GM21737 (cell line): ENCODE measurements at regions not wholly inside any gene's neighbourhood (a gene's known extent, or its start where the extent isn't known, plus 50 kb on each side); places are given as distances from the start of the nearest gene placed in this dataset.
A peak's percentile ranks its signal among the peaks of the same experiment; 100 is the strongest.

Experiments
- ATAC-seq: cut with Tn5 transposase; IDR thresholded peaks from one replicate; pipeline ENCODE4 v1.9.1; 2021; ENCODE audit warnings: mild to moderate bottlenecking, moderate library complexity; ENCODE audit not compliant: unreplicated experiment

DNA sequence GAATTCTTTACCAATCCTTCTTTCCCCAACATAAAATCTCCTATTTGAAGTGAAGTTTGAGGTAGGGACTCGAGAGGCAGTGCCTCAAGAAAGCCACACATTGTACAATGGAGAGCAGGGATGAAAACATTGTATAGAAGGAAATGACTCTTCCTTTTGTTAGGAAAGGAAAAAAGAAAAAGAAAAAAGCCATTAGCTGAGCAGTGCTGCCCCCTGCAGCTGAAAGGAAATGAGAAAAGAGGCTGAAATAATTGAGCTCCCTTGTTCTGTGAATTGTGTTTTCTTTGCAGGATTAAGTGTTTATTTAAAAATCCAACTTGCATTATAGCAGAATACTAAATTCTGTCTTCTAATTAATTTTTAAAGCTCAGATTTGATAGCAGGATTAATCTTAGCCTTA lies 162.9 kb upstream of the SASH1 start:
- ATAC-seq = no peak

DNA sequence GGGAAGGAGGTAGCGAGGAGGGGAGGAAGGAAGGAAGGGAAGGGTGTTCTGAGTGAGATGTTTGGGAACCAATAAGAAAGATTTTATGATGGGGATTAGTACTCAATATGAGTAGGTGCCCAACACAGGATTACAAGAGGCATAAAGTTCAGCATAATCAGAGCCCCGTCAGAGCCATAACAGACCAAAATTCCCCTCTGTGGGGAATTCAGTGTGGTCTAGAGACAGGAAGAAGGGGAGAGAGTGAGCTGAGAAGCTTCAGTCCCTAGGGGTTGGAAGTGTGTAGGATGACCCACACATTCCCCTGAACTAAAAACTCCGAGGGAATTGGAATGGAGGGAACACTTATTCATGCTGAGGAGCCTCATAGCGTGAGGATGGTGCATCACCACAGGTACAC lies 160.3 kb upstream of the SASH1 start:
- no peak for ATAC-seq

DNA sequence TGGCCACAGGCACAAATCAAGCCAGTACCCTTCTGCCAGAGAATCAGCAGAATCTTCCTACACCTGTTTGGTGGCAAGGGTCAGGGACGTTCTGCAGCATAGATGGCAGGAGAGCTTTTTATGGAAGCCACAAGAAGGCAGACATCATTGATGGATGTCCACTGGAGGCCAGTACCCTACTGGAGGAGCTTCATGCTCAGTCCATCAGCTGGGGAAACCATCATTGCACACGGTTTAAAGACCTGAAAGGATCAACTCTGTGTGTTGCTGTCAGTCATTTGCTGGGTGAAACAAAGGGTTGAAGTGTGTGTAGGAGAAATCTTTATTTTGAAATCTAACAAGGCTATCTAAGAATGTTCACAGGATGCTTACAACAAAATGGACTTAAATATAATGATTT lies 158.9 kb upstream of the SASH1 start:
- ATAC-seq = no peak

DNA sequence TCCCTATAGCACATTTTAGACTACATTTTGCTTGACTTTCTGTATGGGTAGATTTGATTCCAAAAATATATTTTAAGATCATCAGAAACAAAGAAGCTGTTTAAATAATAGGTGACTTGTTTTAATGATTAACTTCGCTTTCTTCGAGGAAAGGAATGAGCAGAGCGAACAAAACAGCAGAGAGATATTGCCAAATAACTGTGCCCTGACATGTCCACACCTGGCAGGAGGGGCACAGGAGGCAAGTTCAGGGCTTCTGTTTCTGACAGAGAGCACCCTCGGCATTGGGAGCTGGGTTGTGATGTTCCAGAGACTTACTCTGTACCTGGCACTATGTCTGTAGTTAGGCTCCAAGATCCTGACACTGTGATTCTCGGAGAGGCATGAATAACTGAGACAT lies 155.7 kb upstream of the SASH1 start:
- ATAC-seq = no peak

DNA sequence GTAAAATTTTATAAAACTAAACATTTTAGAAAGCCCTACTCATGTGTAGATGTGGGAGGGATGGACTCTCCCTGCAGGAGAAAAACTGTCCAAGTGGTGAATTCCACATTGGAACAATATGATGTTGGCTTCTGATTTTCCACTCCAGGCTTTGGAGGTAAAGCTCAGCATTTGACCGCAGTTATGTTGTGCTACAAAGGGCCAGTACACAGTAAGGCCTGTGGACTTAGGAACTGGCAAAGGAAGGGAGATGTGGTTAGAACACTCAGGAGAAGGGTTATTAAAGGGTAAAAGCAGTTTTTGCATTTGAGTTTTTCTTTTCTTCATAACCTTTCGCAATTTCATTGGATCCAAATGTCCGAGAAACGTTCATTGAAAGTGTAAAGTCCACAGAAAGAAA lies 150.3 kb upstream of the SASH1 start:
- ATAC-seq = no peak

DNA sequence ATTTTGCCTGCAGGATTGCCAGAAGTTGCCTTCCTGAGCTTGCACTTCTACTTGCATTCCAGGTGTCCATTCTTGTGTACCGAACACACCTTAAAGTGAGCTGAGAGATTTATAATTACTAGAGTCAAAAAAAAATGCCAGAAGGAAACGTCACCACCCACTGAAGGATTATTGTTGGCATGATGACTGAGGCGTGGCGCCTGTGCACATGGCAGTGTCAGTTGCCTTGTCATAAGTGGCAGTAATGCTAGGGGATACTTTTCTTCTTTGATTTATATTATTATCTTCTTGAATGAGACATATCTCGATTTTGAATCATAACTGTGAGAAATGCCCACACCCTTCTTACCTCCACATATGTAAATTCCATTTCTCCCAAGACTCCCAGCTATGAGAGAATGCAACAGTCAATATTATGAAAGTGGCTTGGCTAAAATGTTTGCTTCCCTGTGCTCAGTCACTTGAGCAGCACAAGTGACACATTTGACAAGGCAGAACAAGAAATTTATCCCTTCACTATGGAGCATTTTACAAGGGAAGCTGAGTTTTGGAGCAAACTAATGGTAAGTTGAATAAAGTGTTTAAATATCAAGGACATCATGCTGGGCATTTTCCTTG lies 149.5 kb upstream of the SASH1 start:
- no peak for ATAC-seq

DNA sequence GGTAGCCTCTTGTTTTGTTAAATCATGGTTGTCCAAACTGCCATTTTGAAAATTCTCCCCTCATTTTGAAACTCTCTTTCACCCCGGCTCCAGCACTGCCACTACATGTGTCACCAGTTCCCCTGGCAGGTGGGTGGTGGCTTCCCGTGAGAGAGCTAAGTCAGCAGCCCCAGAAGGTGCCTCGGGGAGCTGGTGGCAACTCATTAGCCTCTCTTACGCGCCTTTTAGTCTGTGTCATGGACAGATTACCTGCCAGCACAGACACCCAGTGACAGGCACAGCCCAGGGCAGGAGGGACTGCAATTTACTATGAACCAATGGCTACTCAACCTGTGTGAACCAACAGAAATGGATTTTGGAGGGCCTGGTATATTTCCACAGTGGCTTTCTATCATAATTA lies 147.1 kb upstream of the SASH1 start:
- ATAC-seq = no peak

DNA sequence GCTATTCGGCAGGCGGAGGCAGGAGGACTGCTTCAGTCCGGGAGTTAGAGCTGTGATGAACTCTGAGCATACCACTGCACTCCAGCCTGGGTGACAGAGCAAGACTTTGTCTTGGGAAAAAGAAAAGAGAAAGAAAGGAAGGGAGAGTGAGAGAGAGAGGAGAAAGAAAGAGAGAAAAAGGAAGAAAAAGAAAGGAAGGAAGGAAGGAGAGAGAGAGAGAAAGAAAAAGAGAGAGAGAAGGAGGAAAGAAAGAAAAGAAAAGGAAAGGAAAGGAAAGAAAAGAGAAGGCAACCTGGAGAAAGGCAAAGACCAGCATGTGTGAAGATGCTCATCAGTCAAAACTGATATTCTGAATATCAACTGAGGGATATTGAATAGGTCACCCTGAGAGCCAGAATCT lies 143.1 kb upstream of the SASH1 start:
- ATAC-seq = no peak

DNA sequence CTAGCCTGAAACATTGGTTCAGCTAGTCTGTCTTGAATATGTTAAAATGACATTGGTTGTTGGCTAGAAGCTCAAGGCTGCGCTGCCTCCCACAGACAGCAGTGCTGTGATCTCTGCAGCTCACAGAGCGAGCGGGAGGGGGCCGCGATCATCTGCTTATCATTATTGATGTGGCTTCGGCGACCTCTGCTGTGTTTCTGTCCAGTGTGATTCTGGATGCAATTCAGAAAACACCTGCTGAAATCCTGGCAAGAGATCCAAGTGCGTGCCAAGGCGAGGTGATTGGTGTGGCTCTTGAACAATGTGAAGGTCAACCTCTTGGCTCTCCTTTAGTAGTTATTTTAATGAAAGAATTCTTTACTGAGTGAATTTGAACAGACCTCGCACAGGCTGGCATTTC lies 142.3 kb upstream of the SASH1 start:
- no peak for ATAC-seq

DNA sequence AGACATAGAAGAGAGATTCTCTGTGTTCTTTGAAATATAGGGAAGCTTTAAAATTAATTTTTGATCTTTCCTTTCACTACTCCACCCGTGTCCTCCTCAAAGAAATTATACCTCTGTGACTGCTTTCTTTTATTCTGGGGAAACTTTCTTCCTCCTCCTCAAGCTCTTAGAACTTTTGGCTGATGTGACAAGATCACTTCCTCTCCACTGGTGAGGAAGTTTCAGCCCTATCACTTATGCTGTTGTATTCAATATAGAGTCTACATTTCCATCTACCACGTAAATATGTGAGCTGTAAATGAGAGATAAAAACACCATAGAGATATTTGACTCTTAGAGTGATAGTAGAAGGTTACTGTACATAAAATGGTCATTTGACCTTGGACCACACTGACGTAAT lies 141.9 kb upstream of the SASH1 start:
- ATAC-seq = no peak

DNA sequence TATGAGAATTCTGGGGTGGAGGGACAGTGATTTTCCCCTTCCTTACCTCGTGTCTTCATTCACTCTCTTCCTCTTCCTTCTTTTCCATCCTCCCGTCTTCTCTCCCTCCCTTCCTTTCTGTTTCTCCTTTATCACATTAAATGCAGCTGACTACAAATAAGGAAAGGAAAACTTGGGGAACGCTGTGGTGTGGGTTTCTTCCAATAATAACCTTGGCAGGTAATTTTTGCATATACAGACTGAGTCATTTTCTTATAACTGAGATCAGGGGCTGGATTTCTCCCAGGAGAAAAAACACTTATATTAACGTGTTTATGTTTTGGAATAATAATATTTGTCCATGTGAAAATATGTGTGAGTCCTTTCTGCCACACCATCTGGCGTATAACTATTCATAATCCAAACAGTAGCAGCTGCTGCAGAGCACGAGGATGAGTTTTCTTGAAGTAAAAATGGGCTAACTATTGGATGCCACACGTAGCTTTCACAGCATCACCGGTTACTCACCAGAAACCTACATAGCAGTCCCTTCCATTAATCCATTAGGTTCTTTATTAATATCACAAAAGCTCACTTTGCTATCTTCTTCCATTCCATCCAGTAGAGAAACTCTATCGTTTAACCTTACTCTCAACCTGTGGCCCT lies 139.2 kb upstream of the SASH1 start:
- ATAC-seq = no peak

DNA sequence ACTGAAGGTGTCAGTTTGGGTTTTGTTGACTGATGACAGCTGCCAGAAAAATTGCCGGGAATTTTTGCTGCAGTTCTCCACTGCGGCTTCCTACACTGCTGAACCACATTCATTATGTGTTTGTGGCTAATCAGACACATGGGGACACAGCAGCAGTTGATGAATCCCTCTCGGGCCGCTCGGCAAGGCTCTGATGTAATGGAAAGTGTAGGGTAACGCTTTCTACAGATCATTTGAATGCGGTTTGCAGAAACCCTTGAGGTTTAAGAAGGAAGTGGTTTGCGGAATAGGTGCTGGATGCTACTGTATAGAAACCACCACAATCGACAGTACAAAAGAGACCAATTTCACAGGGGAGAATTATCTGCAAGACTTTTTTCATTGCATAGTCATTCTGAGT lies 138.7 kb upstream of the SASH1 start:
- peak; percentile 98 for ATAC-seq

DNA sequence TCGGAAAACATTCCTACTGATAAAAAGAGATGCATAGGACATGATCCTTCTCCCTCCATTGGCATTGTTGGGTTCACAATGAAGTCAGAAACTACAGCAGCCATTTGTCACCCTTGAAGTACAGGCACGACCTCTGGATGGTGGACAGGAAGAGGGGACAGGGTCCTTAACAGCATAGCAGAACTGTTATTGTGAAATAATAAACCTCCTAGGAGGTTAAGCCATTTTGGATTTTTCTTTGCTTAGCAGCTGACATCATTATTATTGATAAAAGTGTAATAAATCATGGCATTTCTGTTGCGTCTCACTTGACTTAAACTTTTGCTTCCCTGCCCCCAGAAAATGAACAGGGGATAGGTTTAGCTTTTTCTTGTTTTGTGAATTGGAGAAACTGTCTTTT lies 134.3 kb upstream of the SASH1 start:
- no peak for ATAC-seq

DNA sequence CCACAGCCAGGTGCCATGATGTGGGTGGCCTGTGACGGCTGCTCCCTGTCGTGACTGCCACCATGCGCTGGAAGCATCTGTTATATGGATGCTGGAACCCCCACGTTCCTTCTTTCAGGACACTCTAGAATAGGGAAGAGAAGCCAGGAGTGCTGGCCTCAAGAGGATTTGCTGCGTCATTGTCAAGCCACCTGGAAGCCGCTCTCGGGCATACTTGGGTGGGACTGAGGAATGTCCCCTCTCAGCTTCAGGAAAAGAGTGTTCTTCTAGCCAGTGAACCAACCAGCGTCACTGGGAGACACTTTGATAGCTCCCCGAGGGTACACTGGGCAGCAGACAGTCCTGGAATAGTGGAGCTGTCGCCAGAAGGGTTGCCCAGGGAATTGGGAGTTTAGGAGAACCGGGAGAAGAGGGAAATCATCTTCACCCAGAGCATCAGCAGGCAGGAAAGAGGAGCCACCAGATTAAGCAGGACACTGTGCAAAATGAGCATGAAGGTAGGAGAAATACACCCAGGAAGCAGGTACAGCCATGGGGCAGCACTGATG lies 130.8 kb upstream of the SASH1 start:
- no peak for ATAC-seq

DNA sequence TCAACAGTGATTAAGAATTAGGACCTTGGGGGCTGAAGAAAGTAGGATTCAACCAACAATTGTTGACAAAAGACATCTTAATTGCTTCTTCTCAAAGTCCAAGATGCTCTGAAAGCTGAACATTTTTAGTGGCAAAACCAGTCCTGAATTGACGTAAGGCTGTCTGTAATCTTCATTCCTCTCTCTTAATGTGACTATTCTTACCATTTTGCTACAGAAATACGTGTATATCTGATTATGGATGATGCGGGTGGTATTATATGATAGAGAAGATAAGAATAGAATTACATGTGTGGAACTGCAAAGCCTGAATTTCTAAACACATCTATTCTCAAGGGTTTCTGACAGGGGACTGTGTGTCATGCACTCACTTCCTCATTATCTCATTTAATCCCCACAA lies 130.3 kb upstream of the SASH1 start:
- ATAC-seq = no peak

DNA sequence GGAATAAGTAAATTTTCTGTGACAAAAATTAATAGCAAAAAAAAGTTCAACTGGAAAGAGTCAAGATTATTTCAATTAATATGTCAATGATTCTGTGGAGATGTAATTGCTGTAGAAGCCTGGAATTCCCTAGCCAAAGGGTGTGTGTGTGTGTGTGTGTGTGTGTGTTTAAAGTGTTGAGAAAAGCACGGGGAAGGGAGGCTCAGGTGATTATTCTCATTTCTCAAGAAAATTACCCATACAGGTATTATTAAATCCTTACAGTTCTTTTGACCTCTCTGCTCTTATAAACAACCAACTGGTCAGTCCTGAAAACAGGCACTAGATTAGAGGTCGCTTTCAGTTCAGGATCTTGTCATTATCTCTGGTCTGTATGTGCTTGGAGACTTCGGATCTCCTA lies 129.3 kb upstream of the SASH1 start:
- no peak for ATAC-seq

DNA sequence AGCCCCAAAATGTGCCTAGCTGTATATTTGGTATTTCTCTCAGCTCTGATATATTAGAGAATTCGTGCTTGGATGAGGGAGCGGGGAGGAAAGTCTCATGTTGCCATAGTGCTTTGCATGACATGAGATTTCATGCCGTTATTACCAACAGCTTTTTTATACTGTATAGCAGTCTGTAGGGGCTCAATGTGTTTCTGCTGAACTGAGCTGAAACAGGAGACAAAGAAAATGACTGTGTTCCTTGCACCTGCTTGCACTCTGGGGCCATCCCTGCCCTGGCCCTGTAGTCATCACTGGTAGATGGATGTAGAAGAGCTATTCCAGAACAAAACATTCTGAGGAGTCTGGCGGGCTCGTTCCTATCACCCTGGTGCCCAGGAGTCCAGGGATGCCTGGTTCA lies 128.0 kb upstream of the SASH1 start:
- ATAC-seq = no peak

DNA sequence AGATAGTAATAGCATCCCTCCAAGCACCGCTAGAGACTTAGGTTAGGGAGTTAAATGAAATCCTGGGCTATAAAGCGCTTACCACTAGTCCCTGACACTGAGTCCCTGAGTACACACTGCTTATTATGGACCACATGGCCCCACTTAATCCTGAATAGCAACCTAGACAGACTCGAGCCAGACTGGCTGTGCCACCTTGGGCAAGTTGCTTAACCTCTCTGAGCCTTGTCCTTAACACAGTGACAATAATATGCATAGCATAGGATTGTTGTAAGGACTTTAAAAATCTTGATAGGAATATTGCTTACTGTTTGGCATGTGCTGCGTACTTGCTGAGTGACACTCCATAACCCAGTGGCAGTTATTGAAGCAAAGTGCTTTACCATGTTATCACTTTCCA lies 125.6 kb upstream of the SASH1 start:
- no peak for ATAC-seq

DNA sequence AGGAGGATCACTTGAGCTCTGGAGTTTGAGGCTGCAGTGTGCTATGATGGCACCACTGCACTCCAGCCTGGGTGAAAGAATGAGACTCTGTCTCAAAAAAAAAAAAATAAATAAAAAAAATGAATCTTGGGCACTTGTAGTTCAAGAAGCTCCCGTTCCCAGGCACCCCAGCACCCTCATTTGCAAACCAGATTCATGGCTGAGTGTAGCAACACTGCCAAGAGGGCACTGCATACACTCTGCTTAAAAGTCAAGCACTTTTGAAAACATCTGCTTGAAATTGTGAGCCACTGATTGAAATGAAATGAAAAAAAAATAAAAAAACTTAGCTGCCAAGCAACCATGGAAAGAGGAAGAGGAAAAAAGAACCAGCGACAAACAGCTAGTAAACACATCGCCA lies 124.7 kb upstream of the SASH1 start:
- no peak for ATAC-seq

DNA sequence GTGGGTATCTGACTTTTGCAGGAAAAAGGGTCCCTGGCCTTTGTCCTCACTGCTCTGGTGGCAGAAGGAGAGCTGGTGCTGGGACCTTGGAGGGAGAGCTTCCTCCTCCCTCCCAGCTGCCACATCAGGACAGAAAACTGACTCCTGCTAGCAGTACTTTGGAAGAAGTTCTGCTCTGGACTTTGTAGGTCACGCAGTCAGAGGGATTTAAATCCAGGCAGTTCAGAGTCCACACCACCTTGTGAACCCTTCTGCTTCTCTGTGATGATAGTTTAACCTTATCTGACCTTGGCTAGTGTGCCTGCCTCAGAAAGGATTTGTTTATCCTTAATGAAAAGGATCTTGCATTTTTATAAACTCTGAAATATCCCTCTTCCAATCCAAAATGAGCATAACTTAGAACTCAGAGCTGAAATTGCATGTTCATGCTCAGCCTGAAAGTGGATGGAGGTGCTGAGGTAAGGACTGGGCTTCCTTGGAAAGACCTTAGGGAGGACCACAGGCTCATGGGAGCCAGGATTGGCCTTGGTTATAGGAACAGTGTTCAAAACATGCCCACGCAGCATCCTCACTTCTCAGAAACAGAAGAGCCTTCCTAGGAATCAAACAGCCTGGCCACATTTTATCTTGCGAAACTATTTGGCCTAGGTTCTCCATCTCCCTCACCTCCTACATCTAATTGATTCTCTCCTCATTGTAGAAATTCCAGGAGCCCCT lies 123.9 kb upstream of the SASH1 start:
- no peak for ATAC-seq

DNA sequence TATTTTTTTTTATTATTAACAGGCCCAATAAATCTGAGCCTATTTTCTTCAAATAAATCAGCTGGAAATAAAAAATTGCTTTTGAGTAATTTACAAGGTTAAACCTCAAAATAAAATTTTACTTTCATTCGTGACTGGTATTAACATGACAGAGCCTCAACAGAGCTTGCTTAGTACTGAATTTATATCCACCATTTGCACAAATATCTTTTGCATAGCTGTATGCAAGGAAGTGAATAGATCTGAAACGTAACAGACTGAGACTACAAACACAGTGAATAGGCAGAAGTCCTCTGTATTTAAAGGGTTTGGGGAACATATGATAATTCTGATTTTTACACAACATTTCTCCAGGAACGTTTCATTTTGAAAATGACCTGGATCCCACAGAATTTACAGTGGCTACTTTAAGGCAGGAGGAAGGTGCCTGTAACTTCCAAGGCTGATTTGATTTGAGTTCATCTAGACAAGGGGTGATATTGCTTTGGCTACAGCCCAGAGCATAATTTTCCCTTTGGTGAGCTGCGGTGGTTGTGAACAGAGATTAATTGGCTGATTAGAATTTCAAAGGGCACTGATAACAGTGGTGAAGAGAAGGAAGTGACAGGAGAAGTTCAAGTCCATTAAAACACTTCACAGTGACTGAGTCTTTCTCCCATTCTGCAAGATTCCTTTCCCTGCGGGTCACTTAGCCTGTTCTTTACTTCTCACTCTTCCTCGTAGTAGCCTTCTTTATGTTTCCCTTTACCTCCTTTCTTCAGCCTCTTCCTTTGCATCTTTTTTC lies 121.2 kb upstream of the SASH1 start:
- no peak for ATAC-seq

DNA sequence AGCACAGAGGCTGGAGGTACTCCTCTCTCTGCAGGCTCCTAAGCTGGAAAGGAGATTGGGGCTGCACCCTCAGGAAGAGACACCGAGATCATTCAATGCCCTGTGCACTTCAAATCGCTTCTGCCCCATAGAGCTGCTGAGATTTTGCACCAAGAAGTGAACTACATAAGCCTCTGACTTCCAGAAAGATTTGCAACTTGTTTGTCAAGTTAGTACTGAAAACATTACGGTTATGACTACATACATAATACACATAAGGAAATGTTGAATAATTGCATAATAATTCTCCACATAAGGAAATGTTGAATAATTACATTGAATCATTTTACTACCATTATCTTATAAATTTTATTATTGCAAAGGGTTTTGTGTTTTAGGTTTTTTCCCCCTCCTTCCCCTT lies 120.3 kb upstream of the SASH1 start:
- ATAC-seq = no peak
